ENCODE measurements at regions not wholly inside any gene's neighbourhood (a gene's known extent, or its start where the extent isn't known, plus 50 kb on each side); places are given as distances from the start of the nearest gene placed in this dataset.

- TF ChIP-seq ZNF280D (tag by site-specific recombination; IDR thresholded peaks at IDR 0.05) (no peak), CTCF (tag by site-specific recombination; IDR thresholded peaks at IDR 0.05) (no peak), PRDM2 (tag by site-specific recombination; IDR thresholded peaks at IDR 0.05; ENCODE audit: borderline replicate concordance) (no peak), ZNF366 (tag by site-specific recombination; conservative IDR thresholded peaks at IDR 0.05) (no peak), SP2 (tag by site-specific recombination; IDR thresholded peaks at IDR 0.05) (no peak), ZNF626 (tag by site-specific recombination; IDR thresholded peaks at IDR 0.05) (no peak), ZNF302 (tag by site-specific recombination; IDR thresholded peaks at IDR 0.05; ENCODE audit: low read depth) (no peak), ZNF341 (tag by site-specific recombination; IDR thresholded peaks at IDR 0.05; ENCODE audit: low read depth) (no peak), ZBTB8A (tag by site-specific recombination; IDR thresholded peaks at IDR 0.05) (no peak), RBAK (tag by site-specific recombination; IDR thresholded peaks at IDR 0.05) (no peak)
Measured at GRCh38 chr5:18802336-18802735, 1168.1 kb downstream of the TAF11L14 start.

Measured in HEK293 (cell line).